ENCODE measurements at regions not wholly inside any gene's neighbourhood (a gene's known extent, or its start where the extent isn't known, plus 50 kb on each side); places are given as distances from the start of the nearest gene placed in this dataset.

- TF ChIP-seq SPI1 (IDR thresholded peaks at IDR 0.05; ENCODE audit: low read depth, low read length) (no peak), POLR2AphosphoS5 (IDR thresholded peaks at IDR 0.05; ENCODE audit: low read depth, low read length) (no peak), POLR2A (IDR thresholded peaks at IDR 0.05; ENCODE audit: low read depth, low read length) (no peak)
Measured at GRCh38 chr2:125312342-125312741, 1287.3 kb downstream of the CNTNAP5 start.
